CD4-positive, alpha-beta T cell treated with Interleukin-15 for 1 hour (primary cell): ENCODE measurements at regions not wholly inside any gene's neighbourhood (a gene's known extent, or its start where the extent isn't known, plus 50 kb on each side); places are given as distances from the start of the nearest gene placed in this dataset.

Source experiments
- DNase-seq: peaks from one replicate; pipeline ENCODE4 v3.0.0-alpha.2; 2020

DNA sequence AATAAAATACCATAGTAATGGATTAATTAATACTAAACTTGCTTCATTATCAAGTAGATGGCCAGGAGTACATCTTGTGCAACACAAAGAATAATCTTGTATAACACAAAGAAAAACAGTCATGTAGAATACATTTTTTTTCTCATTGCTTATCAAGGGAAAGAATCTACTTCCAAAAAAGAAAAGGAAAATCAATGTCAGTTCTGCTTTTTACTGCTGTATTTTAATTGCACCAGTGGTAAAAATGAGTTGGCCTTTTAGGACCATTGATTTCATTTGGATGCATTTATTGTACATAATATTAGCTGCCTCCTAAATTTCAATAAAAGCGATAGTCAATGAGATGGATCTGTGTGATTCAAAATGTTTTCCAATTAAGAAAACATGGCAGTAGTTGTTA is 96.9 kb upstream of the BTBD3 start:
- no peak for DNase-seq

DNA sequence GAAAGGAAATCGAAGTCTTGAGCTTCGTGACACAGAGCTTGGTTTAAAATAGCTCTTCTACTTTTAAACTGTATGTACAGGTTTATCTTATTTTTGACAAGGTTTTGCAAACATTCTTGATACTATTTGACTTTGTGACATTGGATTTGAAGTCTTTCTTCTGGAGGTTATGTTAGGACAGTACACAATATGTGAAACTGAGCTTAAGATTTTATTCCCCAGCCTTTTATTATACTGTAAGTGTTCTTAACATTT is 95.2 kb upstream of the BTBD3 start:
- no peak for DNase-seq

DNA sequence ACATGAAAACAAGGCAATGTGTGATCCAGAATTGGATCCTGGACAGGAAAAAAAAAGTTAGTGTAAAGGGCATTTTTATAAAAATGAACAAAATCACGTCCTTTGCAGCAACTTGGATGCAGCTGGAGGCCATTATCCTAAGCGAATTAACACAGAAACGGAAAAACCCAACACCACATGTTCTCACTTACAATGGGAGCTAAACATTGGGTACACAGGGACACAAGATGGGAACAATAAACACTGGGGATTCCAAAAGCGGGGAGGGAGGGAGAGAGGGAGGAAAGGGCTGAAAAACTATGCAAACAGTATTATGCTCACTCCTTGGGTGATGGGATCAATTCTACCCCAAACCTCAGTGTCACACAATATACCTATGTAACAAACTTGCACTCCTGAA is 91.4 kb upstream of the BTBD3 start:
- DNase-seq, result no peak

DNA sequence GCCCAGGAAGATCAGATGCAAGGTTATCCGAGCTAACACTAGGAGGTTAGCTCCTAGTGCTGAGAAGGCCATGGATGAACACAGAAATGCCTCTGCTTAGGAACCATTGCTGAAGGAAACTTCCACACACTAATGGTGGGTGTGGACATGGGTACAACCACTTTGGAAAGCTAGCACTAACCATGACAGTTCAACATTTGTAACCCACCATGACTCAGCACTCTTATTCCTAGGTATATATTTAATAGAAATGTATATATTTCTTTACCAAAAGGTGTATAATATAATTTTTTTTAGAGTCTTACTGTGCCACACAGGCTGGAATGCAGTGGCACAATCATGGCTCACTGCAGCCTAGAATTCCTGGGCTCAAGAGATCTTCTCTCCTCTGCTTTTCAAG is 85.3 kb upstream of the BTBD3 start:
- no peak for DNase-seq

GRCh38 chr20:11832851-11833250 is 84.8 kb upstream of the BTBD3 start:
- DNase-seq, result no peak

DNA sequence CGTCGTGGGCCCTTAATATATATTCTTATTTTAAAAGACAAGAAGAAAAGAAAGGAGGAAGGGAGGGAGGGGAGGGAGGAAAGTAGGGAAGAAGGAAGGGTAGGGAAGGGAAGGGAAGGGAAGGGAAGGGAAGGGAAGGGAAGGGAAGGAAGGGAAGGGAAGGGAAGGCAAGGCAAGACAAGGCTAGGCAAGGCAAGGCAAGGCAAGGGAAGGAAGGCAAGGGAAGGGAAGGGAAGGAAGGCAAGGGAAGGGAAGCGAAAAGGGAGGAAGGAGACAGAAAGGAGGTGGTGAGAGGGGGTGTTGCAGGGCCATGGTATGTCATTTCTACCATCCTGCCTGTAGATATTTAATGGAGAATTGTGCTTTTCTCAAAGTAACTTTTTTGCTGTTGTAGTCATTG is 83.9 kb upstream of the BTBD3 start:
- DNase-seq, result no peak

GRCh38 chr20:11838076-11838636 is 79.5 kb upstream of the BTBD3 start:
- DNase-seq, result no peak

- DNase-seq, result no peak
These were observed 75.7 kb upstream of the BTBD3 start for GRCh38 chr20:11841972-11842461.

DNA sequence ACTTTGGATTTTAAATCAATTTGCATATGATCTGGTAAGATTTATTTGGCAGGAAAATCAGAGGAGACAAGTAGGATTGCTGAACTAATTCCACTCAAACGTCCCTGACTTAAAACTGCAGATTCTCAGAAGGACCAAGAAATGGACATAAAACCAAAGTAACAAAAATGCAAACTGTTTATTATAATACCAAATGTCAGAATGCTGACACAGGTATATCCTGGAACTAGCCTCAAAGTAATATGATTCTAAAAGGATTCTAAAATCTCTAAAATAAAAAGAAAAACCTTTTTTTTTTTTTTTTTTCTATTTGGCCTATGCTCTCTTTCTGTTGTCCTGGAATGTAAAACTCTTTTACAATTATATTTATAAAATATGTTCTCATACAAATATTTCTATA is 74.4 kb upstream of the BTBD3 start:
- no peak for DNase-seq

- DNase-seq, result no peak
These were observed 73.0 kb upstream of the BTBD3 start for GRCh38 chr20:11844691-11845090.

DNA sequence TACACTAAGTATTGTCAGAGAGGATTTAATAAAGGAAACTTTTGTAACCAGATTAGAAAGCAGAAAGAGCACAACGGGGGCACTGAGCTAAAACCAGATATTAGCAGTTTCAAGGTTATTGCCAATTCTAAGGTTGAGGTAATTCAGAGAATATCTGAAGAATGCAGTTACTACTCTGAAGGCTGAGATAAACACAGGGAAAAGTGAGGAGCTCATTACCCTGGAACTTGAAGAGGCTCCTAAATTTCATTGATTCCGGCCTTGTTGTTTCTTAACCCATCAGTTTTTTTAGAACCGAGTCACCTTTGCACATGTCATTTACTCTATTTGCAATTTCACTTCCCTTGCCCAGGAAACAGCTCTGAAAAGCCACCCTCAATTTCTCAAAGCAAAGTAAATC is 72.4 kb upstream of the BTBD3 start:
- DNase-seq, result no peak

DNA sequence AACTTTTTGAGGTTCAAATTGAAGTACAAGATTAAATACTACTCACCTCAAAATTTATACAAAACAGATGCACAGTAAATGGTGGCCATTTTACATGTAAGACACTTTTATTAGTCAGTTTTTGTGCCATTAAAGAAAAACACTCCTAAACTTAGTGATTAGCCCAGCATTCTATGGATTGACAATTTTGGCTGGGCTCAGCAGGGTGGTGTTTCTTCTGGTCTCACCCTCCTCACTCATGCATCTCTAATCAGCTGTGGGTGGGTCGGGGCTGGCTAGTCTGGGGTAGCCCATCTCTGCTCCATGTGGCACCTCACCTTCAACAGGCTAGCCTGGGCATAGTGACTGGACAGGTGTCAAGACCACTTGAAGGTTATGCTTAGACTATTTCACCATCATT is 71.6 kb upstream of the BTBD3 start:
- DNase-seq, result no peak

DNA sequence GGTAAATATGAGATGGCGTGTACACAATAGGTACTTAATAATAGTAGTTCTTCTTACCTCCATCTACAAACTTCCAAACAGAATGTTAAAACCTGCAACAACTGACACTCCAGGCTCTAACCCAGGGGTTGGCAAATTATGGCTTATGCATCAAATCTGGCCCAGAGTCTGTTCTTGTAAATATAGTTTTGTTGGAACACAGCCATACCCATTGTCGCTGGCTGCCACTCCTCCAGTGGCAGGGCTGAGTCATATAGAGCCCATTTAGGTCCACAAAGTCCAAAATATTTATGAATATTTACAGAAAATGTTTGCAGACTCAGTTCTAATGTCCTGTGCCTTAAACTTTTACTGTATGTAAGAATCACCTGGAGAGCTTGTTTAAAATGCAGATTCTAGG is 69.9 kb upstream of the BTBD3 start:
- no peak for DNase-seq

DNA sequence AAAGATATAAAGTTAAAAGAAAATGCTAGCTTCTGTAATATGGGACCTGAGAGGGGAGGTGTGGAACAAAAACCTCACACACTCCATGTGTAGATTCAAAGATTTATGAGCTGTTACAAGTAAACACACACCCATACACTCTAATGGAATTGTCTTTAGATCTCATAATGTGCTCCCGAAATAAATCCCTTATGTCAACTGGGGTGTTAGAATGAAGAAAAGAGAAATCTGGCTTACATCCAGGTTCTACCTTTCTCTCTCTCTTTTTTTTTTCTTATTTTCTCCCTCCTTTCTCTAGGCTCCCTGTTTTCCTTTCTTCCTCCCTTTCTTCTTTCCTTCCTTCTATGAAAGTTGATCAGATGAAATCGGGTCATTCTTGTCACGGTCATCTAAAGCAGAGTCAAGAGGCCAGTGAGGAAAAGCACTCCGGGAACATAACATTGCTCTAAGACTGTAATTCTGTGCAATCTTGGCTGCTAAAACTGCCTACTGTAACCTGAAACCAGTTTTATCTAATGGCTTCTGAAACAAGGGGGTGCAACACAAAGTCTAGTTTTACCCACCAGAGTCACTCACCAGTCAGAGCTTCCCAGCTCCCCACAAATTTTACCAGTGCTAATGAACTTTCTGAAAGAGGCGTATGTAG is 68.3 kb upstream of the BTBD3 start:
- no peak for DNase-seq

GRCh38 chr20:11849976-11850670 is 67.6 kb upstream of the BTBD3 start:
- no peak for DNase-seq

- DNase-seq, result no peak
These were observed 66.8 kb upstream of the BTBD3 start for GRCh38 chr20:11850901-11851300.

DNA sequence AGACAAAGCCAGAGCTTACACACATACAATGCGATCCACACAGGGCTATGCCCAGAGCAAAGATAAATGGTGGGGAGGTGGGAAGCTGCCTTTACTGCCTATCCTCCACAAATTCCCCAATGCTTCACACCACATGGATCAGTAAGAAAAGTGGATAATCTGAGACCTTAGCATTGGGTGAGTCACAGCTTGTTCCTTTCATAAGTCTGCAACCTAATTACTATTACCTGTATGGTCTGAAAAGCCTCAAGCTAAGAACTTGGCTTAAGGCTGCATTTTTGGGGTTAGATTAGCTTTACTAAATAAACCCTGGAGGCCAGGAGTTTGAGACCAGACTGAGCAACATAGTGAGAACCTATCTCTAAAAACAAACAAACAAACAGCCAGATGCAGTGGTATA is 66.0 kb upstream of the BTBD3 start:
- DNase-seq, result no peak

DNA sequence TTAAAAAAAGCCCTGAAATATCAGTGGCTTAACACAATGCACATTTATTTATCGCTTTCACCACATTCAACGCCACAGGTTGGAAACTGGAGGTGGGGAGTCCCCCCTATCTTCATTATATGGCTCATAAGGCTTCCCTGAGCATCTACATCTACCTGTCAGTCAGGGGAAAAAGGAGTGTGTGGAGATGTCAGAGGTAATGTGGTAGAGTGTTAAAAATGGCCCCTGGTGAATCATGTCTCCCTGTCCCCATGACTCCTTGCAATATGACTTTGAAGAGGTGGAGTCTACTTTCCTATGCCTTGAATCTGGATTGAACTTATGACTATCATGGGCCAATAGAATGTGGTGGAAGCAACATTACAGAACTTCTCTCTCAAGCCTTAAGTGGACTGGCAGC is 65.5 kb upstream of the BTBD3 start:
- no peak for DNase-seq

DNA sequence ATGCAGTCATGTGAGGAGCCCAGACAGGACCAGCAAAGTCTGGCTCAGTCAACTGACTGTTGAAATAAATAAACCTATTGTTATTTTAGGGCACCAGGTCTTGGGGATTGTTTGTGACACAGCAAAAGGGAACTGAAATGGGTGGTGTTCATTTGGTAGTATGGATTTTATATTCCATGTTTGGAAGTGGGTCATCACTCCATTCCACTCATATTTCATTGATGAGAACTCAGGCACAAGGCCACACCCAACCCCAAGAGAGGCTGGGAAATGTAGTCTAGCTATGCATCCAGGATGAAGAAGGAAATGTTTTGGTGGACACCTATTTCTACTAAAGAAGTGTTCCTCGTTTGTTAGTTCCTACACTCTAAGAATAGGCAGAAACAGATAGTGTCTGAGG is 64.9 kb upstream of the BTBD3 start:
- DNase-seq, result no peak

DNA sequence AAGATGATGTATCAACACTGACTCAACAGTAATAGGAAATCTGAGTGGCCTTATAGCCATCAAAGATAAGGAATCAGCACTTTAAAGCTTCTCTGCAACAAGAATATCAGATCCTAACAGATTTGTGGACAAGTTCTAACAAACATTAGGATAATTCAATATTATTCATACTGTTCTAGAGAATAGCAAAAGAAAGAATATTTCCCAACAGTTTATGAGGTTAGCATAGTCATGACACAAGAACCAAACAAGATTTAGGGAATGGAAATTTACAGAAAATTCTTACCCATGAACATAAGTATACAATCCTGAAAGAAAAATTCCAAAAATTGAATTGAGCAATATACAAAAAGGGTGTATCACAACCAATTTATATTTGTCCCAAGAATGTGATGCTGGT is 64.3 kb upstream of the BTBD3 start:
- DNase-seq, result no peak

GRCh38 chr20:11861479-11861878 is 56.2 kb upstream of the BTBD3 start:
- no peak for DNase-seq

GRCh38 chr20:11867291-11867919 is 50.3 kb upstream of the BTBD3 start:
- DNase-seq, result no peak
